Stimulated activated CD4-positive, alpha-beta T cell treated with anti-CD3 and anti-CD28 coated beads, TNF-alpha, amount 100 ng/mL, for 24 hours (primary cell): ENCODE measurements at regions not wholly inside any gene's neighbourhood (a gene's known extent, or its start where the extent isn't known, plus 50 kb on each side); places are given as distances from the start of the nearest gene placed in this dataset.
"Not testable (repeated sequence)": the region's sequence is repeated elsewhere in the genome, so short reads cannot be mapped to it uniquely, and the experiment has no call there.

Source experiments
- DNase-seq, 3 experiments: peaks; one replicate each; pipeline ENCODE4 v3.0.0-alpha.2; 2020; ENCODE audit warnings: low read depth in 3 of 3

DNA sequence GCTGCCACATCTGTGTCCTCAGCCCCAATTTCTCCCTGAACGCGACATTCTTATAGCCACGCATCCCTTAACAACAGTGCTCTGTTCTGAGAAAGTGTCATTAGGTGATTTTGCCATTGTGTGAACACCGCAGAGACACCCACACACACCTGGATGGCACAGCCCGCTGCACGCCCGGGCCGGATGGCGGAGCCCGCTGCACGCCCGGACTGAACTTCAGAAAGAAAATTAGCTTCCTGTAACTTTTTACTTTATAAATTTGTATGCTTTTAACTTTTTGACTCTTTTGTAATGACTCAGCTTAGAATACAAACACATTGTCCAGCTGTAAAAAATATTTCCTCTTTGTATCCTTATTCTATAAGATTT, 567.0 kb upstream of the B3GAT1 start:
- not testable (repeated sequence) for DNase-seq

- DNase-seq = no peak
These were observed 566.5 kb upstream of the B3GAT1 start for GRCh38 chr11:134978388-134979088.

DNA sequence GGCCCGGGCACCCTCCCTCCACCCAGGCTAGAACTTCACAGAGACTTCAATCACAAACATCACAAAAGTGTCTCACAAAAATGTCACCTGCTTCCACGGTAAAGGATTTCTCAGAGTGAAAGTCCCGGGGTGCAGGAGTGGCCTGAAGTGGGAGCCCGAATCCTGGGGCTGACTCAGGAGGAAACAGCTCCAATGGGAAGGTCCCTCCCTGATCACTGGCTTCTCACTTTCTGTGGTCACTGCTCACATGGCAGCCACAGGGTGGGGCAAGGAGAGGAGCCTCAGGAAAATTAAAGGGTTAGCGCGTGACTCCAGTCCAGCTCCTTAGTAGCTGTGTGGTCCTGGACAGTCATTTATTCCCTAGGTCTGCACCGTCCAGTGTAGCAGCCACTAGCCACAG, 564.5 kb upstream of the B3GAT1 start:
- DNase-seq = no peak

GRCh38 chr11:134975866-134976376, 563.9 kb upstream of the B3GAT1 start:
- no peak for DNase-seq

DNA sequence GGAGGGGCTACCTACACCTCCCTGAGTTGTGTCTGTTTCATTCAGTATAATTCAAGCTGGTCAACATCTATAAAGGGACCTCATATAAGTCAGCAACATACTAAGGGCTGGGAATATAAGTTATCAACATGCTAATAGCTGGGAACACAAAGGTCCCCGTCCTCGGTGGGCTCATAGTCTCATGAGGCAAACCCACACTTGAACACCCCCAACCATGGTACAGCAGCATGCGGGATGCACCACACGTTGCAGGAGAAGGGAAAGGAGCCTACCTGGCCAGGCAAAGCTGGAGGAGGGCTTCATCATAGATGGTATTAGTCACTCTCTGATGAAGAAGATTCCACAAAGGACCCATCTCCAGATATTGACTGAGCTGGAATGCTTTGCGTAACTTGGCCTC, 561.8 kb upstream of the B3GAT1 start:
- DNase-seq = no peak

GRCh38 chr11:134971381-134971780, 559.3 kb upstream of the B3GAT1 start:
- DNase-seq = no peak

DNA sequence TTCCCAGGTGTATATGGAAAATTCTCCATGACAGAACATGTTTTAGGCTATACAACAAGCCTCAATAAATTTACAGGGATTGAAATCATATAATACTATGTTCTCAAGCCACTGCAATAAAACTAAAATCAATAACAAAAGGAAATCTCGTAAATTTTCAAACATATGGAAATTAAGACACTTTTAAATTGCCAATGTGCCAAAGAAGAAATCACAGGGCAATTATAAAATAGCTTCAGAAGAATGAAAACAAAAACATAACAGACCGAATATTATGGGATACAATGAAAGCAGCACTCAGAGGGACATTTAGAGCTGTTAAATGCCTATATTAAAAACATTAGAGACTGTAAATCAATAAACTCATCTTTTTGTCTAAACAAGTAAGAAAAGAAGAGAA, 555.7 kb upstream of the B3GAT1 start:
- no peak for DNase-seq

DNA sequence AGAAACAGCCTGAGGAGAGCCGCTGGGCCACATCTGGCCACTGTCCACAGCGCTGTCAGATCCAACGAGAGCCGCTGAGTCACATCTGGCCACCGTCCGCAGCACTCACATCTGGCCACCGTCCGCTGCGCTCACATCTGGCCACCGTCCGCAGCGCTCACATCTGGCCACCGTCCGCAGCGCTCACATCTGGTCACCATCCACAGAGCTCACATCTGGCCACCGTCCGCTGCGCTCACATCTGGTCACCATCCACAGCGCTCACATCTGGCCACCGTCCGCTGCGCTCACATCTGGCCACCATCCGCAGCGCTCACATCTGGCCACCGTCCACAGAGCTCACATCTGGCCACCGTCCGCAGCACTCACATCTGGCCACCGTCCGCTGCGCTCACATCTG, 549.3 kb upstream of the B3GAT1 start:
- not testable (repeated sequence) for DNase-seq

GRCh38 chr11:134958870-134959269, 546.8 kb upstream of the B3GAT1 start:
- DNase-seq = no peak

DNA sequence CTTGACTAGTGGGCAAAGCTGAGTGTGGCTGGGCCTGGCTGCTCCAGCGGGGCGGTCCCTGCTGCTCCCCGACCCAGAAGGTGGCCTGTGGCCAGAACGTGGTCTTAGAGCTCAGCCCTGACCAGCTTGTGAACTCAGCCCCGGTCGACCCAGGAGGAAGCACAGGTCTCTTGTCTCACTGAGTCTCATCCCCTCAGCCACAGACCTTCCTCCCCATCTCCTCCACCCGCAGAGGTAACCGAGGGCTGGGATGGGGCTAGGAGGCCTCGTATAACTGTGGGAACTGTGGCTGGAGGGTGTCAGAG, 546.2 kb upstream of the B3GAT1 start:
- no peak for DNase-seq

DNA sequence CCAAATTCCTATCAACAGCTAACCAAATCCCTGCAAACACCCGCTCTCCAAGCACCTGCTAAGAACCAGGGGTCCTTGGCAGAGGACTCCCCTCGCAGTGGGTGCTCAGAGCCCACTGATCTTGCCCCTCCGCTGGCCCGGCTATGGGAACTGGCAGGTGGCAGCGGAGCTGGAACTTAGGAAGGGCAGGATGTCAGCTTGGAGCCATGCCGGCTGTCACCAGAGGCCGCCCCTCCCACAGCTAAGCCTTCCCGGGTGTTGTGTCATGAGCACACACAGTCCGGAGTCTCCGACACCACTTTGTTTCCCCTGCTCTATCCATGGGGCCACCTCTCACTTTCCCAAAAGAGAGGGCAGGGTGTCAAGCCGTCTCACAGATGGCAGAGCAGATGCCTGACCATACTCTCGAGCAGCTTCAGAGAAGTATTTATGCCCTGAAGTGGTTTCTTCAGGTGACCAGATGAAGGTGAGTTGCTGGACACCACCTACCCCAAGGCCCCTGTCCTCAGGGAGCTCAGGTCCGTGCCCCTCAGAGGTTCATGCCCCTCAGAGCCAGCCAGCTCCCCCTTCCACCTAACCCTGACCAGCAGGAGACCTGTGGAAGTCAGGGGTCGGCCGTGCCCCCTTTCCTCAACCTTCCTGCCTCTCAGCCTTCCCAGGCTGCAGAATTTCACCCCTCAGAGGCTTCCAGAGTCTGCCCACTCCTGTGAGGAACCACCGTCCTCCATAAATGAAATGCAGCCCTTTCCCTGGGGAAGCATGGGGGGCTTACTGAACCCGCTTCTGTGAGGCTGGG, 545.7 kb upstream of the B3GAT1 start:
- DNase-seq = no peak

- no peak for DNase-seq
These were observed 544.6 kb upstream of the B3GAT1 start for GRCh38 chr11:134956450-134957210.

DNA sequence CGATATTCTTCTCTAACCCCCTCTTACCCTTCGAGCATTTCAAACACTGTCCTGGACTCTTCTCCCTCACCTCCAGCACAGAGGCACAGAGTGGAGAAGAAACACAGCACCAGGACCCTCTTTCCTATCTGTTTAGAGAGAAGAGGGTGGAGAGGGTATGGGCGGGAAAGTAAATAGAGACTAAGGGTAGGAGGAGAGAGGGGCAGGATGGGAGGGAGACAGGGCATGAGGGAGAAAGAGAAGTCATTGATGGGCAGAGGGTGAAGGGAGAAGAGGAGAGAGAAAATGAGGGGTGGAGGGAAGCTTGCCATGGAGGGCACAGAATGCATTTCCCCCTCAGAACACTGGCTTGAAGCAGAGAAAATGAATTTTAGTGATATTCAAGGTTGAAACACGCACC, 543.9 kb upstream of the B3GAT1 start:
- DNase-seq = not testable (repeated sequence)

DNA sequence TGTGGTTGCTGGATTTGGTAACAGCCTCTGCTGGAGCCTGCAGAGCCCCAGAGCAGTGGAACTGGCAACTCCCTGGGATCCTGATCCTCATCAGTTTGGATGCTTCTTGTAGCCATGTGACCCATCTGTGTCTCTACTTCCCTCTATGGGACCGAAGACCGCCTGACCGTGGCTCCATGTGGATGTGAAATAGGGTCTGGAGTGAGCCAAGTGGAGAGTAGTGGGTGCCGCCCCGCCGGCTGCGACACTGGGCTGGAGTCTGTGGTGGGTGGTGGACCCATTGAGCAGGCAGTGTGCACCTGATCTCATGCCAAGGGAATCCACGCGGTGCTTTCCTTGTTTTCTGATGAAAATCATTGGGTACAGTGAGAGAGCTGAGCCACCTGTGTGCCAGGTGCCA, 543.2 kb upstream of the B3GAT1 start:
- no peak for DNase-seq

- not testable (repeated sequence) for DNase-seq
These were observed 542.4 kb upstream of the B3GAT1 start for GRCh38 chr11:134954456-134954855.

DNA sequence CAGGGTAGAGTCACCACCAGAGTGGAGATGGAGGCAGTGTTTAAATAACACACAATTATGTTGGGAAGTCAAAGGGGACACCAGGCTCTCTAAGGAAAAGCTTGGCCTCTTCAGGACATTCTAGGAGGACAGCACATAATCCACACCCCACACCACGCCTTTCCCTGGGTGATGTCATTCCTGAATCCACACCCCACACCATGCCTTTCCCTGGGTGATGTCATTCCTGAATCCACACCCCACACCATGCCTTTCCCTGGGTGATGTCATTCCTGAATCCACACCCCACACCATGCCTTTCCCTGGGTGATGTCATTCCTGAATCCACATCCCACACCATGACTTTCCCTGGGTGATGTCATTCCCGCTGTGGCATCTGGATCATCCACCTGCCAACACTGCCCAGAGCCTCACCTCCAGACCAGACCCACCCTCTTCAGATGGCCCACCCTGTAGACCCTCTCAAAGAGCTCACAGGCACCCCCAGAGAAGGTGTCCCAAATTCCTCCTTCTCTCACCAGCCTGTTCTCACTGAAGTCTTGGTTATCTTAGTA, 541.5 kb upstream of the B3GAT1 start:
- not testable (repeated sequence) for DNase-seq

DNA sequence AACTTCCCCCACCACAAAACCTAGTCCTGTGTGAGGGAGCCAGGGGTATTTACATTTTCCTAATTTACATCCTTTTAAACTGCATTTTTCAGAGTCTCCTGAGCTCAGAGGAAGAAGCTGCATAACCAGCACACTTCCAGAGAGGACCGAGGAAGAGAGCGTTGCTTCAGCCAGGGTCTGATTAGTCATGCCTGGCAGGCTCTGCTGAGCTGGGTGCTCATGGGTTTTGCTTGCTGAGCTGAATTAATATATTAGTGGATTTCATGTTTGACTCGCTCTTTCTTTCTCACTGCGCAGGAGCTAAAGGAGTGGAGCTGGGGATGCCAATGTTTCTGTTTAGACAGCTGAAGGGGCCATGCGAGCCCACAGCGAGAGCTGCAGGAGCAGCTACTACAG, 539.3 kb upstream of the B3GAT1 start:
- DNase-seq = no peak

DNA sequence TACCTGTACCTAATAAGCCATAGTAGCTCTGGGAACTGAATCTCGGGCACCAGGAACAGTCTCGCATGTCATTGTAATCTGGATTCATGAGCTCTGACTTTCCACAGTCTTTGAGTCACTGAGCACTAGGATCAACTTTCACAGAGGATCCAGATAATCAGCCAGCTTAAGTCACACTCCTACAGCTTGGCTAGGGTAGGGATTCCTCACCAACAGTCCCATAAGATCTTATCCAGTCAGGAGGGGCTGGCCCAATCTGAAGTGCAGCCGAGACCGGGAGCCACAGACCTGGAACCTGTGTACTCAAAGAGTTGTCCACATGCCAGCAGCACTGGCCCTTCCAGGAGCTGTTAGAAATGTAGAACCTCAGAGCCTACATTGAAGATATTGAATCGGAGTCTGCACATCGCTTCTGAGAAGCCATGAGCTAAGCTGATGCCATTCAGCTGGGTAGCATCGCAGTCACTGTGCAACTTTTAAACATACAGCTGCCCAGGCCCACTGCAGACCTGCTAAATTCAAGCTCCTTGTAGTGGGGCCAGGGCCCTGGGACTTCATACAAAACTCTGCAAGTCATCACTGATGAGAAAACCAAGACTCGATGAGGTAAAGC, 538.8 kb upstream of the B3GAT1 start:
- no peak for DNase-seq

DNA sequence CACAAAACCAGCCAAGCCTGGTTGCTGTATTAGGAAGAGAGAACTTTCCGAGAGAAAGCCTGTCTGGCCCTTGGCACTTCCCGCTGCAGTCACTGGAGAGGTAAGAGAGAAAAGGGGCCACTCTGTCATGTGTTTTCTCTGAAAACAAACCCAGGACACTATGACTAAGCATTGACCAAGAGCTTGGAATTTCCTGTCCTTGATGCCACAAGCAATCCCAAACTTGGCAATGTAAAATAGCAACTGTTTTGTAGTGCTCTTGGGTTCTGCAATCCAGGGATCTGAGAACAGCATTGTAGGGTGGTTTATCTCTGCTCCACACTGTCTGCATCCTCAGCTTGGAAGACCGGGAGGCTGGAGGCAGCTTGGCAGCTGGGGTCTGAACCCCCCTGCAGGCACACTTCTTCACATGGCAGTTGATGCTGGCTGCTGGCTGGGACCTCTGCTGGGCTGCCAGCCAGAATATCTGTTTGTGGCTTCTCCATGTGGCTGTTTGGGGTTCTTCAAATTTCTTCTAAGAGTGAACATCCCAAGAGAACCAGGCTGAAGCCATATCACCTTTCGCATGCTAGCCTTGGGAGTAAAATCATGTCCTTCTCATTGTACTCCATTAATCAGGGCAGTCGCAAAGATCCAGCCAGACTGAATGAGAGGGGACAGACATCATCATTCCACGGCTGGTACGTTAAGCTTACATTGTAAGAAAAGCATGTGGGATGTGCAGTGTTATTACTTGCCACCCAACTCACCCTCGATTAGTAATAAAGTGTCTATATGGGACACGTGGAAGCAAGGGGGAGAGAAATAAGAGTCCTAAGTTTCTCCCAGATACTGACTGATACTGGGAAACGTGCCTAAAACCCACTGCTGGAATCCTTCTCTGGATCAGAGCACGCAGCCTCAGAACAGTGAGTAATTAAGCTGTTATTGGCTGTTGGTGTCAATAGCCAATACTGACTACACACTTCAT, 537.4 kb upstream of the B3GAT1 start:
- no peak for DNase-seq

DNA sequence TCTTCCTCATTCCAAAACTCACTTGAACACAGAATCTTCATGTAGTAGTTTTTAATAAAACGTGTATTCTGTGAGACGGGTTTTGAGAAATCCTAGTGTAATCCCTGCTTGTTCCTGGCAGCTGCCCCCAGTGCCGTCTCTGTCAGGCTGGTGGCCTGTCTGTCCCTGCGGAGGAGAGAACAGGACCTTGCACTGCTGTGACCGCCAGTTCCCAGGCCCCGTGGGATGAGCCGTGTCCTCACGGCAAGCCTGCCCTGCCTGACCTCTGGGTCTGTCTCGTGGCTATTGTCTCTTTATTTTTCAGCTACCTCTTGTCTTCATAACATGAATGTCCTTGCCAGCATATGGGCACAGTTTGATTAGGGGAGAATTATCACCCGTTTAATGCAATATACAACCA, 535.5 kb upstream of the B3GAT1 start:
- DNase-seq = no peak

DNA sequence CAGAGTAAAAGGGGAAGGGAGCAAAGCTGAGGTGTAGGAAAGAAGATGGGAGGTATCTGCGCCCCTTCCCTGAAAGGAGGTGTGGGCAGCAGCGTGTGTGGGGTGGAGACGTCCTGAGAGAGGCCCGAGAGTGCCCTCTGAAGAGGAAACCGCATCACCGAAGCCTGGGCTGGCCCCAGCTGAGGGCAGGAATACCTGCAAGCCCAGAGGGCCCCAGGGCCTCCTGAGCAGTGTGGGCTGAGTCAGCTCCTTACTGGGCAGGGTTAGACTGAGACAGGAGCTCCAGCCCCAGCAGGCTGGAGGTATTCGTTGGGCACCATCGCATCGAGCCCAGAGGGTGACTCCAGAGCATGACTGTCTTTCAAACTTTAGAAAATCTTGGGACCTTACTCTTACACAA, 534.0 kb upstream of the B3GAT1 start:
- no peak for DNase-seq
